HG02870 (cell line): ENCODE measurements at regions not wholly inside any gene's neighbourhood (a gene's known extent, or its start where the extent isn't known, plus 50 kb on each side); places are given as distances from the start of the nearest gene placed in this dataset.

Experiments
- ATAC-seq: cut with Tn5 transposase; IDR thresholded peaks from one replicate; pipeline ENCODE4 v1.9.1; 2021; ENCODE audit warnings: mild to moderate bottlenecking, moderate library complexity; ENCODE audit not compliant: unreplicated experiment

DNA sequence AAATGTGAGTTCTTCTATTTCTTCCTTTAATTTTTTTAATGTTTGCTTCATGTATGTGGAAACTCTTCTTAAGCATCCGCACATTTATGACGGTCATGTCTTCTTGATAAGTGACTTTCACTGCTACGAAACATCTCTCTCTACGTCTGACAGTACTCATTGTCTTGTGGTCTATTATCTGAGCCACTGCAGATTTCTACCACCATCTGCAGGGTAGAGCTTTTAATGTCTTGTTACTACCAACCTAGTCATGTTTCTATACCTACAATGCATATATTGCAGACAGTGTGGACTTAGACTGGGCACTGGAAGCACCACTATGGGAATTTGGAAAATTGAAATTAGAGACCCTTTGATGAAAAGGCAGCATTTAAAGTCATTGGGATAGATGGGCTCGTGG lies 75.4 kb upstream of the ARHGEF7 start:
- no peak for ATAC-seq

DNA sequence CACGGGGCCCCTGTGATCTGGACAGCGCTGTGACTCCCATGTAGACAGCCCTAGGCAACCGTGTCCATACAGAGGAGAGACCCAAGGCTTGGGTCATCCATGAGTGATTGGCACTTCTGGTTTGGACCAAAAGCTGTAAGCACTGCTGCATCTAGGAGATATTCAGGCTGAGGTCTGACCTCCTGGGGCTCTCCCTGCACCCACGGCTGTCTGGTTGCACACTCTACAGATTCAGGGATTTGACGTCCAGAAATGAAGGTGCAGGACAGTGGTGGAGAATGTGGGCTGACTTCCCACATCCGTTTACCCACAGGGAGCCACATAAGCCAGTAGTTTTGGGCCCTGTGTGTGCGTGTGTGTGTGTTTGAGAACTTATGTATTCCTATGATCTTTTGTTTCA lies 76.2 kb upstream of the ARHGEF7 start:
- ATAC-seq: no peak

DNA sequence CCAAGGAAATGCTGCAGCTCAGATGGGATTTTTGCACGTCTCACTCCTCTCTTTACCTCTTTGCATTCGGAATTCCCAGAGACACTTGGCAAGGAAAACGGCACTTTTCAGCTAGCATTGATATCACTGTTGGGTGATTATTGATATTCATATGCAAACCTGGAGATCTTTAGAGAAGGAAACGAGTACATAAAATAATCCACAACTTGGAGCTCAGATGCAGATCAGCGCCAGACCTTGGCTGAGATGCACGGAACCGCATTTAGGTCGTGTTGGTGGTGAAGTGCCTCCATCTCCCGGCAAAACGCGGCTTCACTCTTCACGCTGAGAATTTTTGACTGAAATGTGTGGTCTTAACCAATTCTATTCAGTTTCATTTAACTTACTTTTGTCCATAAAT lies 77.2 kb upstream of the ARHGEF7 start:
- ATAC-seq: no peak

DNA sequence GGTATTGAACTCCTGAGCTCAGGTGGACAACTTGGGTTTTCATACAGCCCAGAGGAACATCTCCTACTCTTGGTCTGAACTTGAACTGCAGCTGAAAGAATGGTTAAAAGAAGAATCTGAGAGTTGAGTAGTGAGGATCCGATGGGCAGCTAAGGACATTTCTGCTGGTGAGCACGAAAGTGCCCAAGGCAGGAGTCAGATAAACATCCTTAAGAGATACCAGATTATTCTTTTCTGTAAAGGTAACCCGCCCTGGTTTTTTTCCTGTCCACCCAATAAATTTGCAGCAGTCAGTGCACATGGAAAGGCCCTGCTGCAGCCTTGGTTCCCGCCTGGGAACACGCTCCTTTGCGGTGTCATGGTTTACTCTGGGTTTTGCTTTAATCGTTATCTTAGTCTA lies 78.4 kb upstream of the ARHGEF7 start:
- no peak for ATAC-seq

DNA sequence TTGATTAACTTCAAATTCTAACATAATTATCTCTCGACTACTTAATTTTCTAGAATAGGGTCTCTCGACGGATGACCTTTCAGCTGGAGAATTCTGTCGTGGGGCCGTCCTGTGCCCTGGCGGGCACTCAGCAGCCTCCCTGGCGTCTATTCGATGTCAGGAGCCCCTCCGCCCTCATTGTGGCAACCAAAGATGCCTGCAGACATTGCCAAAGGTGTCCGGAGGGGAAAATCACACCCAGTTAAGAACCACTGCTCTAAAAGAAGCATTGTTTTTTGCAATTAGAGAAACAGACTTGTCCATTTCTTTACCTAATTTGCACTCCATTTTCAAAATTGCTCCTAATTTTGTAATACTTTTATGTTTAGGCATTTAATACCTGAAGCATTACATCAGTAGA lies 79.2 kb upstream of the ARHGEF7 start:
- ATAC-seq: no peak

DNA sequence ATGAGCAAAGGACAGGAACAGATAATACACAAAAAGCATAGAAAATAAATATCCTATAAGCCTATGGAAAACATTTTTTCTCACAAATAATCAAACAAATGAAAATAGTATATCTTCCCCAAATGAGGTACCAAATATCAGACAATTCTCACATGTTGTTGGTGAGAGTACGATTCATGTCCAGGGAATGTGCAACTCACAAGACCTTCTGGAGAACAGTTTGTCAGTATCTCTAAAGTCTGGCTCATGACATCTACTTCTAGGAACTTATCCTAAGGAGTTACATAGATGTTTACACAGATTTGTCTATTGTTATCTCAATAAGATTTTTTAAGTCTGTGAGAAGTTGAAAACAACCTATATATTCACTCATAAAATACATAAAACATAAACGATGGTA lies 80.3 kb upstream of the ARHGEF7 start:
- ATAC-seq: no peak

DNA sequence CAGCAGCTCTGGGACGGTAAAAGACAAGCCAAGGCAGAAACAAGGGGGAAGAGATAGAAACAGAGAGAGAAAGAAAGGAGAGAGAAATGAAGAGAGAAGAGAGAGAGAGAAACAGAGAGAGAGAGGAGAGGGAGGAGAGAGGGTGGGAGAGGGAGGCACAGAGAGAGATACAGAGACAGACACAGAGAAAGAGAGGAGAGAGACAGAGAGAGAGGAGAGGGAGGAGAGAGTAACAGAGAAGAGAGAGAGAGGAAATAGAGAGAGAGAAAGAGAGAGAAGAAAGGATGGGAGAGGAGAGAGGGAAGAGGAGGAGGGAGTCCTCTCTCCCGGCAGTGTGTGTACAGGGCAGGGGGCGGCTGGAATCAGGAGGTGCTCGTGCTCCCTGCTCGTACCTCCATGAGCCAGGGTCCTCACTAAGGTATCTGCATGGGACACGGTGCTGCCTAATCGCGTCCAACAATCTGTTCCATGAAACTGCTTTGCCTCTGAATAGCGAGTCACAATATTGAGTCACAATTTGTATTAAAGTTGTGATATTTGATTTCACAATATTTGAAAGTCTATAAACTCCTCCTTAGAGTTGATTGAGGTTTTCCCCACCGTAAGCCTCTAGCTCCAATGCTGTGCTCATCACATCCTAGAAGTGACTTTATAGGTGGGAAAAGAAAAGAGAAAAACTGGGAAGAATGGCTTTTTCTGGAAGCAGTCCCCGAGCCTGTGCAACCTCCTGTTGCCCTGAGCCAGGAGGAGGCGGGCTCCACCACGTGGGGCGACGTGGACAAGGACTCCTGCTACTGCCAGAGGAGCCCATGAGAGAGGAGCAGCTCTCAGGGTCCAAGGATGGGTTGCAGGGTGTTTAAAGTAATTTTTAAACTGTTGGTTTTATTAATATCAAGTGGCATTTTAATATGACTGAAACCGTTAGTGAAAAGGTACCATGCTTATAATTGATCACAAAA lies 81.7 kb upstream of the ARHGEF7 start:
- no peak for ATAC-seq

DNA sequence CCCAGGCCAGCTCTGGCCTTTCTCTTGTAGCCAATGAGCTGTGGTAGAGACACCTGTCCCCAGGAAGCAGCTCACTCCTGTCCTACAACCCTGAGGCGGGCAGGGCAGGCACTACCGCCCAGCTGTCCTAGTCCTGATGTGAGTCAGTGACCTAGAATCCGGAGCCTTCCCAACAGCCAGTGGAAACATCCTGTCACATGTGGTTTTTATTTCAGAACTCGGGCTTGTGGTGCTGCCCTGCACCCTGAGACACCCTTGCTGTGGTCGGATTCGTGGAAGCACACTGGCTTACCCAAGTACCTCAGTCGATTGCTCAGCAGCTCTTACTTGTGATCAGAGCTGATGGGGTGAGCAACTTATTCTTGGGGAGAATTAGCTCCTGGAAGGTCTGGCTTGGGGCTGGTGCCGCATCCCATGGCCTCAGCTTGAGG lies 83.6 kb upstream of the ARHGEF7 start:
- ATAC-seq: no peak

DNA sequence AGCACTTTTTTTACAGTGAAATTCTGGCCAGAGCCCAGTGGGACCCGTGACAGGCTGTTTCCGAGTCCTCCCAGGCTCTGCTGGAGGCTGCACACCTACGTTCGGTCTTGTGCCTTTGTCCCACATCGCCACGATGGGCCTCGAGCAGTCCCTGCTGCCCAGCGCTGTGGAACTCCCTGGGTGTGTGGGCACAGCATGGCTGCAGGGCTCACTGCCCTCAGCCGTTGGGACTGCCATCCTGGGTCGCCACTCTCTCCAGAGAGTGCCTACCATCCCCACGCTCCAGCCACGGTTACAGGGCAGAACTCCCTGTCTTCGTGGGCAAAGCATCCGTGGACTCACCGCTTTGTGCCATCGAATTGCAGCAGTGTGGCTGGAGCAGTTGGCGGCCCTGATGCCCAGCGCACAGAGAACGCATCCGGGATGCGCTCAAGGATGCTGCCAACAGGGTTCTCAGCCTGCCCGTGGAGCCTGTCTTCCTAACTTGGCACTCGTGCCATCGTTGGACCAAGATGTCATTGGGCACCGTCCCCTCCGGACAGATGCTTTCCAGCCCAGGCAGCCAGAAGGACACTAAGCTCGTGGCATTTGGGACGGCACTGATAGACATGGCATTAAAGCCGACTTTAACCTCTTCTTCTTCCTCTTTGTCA lies 85.0 kb upstream of the ARHGEF7 start:
- ATAC-seq: no peak

DNA sequence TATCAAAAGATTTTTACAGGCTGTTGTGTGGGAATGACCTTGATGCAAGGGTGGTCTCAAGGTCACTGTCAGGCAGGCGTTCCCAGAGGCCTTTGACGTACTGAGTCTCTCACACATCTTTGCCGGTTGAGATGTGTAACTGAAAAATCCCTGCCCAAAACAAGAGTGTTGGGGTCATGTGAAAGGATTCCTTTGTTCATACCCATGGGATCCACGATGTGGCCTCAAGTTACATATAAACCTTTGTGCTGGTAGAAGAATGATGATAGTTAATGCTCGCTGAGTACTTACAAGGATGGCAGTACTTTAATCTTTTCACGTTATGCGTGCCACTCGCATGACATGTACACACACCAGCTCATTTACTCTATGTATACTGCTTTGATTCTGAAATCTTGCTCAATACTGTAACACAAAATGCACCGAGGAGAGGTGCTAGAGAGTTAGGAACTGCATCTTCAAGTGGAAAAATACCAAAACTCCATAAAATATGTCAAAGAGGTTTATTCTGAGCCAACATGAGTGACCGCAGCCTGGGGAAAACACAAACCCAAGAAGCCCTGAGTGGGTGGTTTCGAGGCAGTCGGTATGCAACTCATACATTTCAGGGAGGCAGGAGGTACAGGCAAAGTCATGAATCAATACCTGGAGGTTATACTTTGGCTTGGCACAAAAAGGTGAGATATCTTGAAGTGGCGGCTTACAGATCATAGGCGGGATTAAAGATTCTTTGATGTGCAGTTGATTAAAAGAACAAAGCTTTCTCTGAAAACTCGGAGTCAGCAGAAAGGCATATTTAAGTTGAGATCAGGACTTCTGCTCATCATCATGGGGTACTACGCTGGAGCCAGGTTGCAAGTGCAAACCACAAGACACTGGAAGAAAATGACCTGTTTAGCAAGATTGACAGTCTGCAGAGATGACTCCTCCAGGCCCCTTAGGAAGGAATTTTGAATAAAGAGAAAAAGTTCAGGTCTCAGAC lies 87.4 kb upstream of the ARHGEF7 start:
- no peak for ATAC-seq

DNA sequence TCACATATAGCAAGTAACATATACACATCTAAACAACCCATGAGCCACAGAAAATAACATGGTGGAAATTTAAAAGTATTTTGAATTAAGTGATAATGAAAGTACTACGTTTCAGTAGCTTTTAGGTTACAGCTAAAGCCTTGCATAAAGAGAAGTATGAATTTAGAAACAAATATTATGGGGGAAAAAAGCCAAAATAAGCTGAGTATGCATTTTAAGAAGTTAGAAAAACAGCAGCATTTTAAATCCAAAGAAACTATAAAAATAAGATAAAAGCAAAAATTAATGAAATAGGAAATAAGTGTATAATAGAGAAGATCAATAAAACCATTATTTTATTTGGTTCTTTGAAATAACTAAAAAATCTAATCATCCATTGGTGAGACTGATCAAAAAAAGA lies 89.8 kb upstream of the ARHGEF7 start:
- ATAC-seq: no peak

DNA sequence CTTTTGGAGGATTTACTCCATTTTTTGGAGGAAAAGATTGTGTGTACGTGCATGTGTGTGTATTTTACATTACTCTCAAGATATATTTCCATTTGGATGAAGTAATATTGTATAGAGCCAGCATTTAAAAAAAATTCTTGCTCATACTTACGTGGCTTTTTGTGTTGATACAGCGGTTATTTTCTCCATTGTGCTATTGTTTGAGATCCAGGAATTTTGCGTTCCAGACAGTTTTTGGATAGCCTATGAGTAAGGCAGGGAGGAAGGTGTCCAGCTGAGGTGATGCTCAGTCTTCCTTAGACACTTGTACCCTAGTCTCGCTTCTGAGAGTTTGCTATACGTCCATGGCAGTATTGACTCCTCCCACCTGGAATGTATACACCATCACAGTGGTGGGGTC lies 92.2 kb upstream of the ARHGEF7 start:
- no peak for ATAC-seq

DNA sequence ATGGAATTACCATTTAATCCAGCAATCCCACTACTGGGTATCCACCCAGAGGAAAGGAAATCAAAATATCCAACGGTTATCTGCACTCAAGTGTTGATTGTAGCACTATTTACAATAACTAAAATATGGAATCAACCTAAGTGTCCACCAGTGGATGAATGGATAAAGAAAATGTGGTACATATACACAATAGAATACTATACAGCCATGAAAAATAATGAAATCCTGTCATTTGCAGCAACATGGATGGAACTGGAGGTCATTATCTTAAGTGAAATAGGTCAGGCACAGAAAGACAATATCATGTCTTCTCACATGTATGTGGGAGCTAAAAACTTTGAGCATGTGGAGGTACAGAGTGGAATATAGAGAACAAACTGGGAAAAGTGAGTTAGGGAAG lies 92.9 kb upstream of the ARHGEF7 start:
- ATAC-seq: no peak

DNA sequence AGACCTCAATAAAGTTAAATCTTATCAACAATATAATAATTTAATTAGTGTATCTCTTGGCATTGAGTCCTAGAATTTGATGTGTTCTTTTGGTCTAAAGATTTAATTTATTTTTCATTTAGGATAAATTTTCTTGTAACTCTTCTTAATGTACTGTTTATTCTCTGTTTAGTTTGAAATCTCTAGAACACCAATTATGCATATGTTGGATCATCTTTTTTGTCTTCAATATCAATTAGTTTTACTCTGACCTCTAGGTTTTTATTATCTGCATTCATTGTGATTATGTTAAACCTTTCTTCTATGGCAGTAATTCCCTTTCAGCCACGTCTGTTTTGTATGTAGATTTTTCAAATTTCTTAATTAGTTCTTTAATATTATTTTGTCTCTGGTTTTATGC lies 93.8 kb upstream of the ARHGEF7 start:
- ATAC-seq: no peak

DNA sequence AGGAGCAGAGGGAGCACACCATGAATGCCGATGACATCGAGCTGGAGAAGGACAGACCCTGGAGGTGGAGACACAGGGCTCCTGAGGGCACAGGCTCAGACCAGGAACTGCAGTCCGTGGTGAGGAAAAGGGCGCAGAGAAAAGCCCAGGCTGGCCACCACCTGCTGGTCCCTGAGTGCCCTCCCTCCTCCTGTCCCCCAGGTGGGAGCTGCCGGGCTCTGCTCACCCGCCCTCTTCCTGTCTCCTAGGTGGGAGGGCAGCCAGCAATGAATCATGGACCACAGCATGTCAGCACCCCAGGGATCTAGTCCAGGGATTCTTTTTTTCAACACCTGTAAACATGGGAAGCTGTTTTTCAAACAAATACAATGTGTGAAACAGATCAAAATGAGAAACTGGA lies 94.6 kb upstream of the ARHGEF7 start:
- ATAC-seq: no peak

DNA sequence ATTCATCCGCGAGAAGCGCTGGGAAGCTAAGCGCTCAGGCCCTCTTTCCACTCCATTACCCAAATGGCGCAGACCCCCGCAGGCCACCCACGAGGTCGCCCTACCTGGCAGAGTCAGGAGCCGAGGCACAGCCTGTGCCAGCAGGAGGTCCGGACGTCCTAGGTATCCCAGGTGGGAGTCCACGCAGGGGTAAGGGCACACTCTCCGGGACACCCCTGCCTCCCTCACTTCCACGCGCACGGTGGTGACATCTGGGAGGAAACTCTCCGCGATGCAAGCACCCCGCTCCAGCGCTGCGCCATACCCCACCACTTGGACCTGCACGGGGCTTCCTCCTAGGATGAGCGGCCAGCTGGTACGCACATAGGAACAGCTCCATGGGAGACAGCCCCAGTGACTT lies 95.1 kb upstream of the ARHGEF7 start:
- no peak for ATAC-seq

DNA sequence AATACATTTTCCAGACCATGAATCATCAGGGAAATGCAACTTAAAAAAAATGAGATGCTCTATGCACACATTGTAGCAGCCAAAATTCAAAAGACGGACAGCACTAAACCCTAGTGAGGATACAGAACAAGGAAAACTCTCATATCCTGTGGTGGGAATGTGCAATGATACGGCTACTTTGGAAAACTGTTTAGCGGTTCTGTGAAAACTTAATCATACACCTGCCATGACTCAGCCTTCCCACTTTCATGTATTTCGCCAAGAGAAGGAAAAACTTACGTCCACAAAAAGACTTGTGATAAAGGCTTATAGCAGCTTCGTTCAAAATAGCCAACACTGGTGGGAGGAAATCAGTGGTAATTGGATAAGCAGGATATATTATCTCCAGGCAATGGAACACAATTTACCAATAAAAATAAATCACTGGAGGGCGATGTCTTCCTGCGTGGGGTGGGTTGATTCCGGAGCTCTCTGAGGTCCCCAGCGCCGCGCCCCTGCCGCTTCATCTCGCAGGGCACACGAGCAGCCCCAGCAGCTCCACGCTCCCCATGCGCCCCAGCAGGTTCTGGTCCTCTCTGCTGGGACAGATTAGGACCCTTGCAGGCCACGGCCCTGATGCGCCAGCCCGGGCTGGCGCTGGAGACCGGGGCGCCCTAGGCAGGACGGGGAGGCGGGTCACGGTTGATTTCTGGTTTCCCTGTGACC lies 97.2 kb upstream of the ARHGEF7 start:
- ATAC-seq: no peak

DNA sequence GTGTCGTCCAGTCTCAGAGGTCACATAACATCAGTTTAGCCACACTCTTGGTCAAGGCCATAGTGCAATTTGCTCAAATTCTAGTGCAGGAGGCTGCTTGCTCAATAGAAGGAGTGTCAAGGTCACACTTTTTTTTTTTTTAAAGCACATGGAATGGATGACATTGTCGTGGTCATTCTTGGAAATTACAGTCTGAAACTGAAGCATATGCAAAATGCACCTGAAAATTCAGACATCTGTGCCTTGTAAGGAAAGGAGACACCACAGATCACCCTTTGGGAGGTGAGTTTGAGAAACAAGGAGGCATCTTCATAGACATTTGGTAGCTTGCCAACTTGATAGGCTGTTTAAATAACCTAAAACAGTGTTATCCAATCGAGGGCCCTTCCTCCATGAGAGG lies 98.3 kb upstream of the ANKRD10 start:
- no peak for ATAC-seq

DNA sequence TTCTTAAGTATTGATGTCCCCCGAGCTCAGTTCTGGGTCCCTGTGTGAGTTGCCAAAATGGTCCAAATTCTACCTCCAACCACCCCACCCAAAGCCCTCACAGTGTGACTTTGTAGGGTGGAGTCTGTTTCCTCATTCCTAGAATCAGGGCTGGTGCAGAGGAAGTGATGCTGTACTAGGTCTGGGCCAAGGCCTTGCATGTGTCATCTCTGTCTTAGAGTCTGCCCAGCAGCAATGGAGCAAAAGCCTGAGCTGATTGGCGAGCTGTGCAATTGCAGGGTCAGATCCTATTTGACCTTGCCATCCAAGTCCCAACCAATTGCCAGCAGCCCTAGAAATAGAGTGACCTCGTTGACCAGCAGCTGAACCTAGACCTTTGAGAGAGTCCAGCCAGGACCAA lies 97.0 kb upstream of the ANKRD10 start:
- ATAC-seq: no peak

DNA sequence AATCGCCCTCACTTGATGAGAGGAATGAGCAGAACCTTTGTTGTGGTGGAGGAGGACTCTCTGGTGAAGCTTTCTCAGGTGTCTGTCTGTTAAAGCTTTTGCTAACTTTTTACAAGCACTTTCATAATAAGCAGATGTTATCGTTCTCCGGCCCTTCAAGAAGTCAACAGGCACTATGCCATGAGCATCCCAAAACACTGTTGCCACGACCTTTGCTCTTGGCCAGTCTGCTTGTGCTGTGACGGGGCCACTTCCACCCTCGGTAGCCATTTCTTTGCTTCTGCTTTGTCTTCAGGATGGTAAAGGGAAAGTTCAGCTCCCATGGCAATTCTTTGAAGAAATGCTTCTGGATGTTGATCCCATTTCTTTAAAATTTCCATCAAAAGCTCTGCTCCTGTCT lies 93.5 kb upstream of the ANKRD10 start:
- ATAC-seq: no peak

DNA sequence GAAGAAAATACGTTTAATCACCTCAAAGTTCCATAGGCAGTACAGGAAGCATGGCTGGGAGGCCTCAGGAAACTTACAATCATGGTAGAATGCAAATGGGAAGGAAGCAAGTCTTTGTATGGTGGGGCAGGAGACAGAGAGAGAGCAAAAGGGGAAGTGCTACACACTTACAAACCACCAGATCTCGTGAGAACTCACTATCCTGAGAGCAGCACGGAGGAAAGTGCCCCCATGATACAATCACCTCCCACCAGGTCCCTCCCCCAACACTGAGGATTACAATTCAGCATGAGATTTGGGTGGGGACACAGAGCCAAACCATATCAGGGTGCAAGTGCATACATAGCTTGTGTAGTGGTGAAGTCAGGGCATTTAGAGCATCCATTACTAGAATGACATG lies 92.3 kb upstream of the ANKRD10 start:
- no peak for ATAC-seq
